Neural progenitor cell (in vitro differentiated cells): ENCODE measurements at regions not wholly inside any gene's neighbourhood (a gene's known extent, or its start where the extent isn't known, plus 50 kb on each side); places are given as distances from the start of the nearest gene placed in this dataset.

Experiments
- EZH2 ChIP-seq: fragments of 200-600 bp; sonication (generic); IDR thresholded peaks from 2 replicates; pipeline ENCODE4 v1.6.1; 2017; ENCODE audit warnings: antibody characterized with exemption, mild to moderate bottlenecking, moderate library complexity
- TF ChIP-seq, protein P1 (sequence below): fragments of 200-600 bp; sonication (generic); IDR thresholded peaks from 2 replicates; pipeline ENCODE4 v1.5.1; 2017; ENCODE audit warnings: antibody characterized with exemption, mild to moderate bottlenecking

DNA sequence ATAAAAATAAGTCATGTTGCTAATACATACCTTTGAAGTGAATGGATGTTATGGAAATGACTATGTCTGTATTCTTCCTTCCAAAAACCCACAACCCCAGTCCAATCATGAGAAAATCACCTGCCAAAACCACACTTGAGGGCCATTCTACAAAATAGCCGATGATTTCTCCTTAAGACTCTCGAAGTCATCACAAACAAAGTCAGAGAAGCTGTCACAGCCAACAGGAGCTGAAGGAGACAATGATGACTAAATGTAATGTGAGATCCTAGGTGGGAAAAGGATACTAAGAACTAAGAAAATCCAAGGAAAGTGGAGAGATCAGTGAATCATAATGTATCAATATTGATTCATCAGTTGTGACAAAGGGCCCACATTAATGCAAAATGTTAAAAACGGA is 432.9 kb upstream of the DYNLRB2 start:
- TF ChIP-seq, protein P1, sequence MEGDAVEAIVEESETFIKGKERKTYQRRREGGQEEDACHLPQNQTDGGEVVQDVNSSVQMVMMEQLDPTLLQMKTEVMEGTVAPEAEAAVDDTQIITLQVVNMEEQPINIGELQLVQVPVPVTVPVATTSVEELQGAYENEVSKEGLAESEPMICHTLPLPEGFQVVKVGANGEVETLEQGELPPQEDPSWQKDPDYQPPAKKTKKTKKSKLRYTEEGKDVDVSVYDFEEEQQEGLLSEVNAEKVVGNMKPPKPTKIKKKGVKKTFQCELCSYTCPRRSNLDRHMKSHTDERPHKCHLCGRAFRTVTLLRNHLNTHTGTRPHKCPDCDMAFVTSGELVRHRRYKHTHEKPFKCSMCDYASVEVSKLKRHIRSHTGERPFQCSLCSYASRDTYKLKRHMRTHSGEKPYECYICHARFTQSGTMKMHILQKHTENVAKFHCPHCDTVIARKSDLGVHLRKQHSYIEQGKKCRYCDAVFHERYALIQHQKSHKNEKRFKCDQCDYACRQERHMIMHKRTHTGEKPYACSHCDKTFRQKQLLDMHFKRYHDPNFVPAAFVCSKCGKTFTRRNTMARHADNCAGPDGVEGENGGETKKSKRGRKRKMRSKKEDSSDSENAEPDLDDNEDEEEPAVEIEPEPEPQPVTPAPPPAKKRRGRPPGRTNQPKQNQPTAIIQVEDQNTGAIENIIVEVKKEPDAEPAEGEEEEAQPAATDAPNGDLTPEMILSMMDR: no peak
- no peak for TF ChIP-seq EZH2
